Thoracic aorta (tissue), 2 donors: ENCODE measurements at regions not wholly inside any gene's neighbourhood (a gene's known extent, or its start where the extent isn't known, plus 50 kb on each side); places are given as distances from the start of the nearest gene placed in this dataset.

ENCODE experiments used
- ATAC-seq: fragments of 150-250 bp; one replicate; pipeline ENCODE4 v1.8.0; 2017; ENCODE audit warnings: low read depth; ENCODE audit not compliant: insufficient number of reproducible peaks, low FRiP score
- DNase-seq: peaks from one replicate; pipeline ENCODE4 v3.0.0-alpha.2; 2020; ENCODE audit warnings: low spot score
- H3K27ac ChIP-seq, 2 donors: fragments of 200-600 bp; sonication (generic); 1 replicate in 1 of 2; 2 replicates in 1 of 2; pipeline ENCODE4 v1.5.1; 2016; ENCODE audit warnings: mild to moderate bottlenecking in 2 of 2, moderate library complexity in 2 of 2
- H3K27me3 ChIP-seq: fragments of 200-600 bp; sonication (generic); replicated peaks from 2 replicates; pipeline ENCODE4 v1.6.0; 2016; ENCODE audit warnings: mild to moderate bottlenecking; ENCODE audit not compliant: insufficient read depth
- H3K36me3 ChIP-seq: fragments of 200-600 bp; sonication (generic); one replicate; pipeline ENCODE4 v1.5.1; 2016
- H3K4me1 ChIP-seq, 2 donors: fragments of 200-600 bp; sonication (generic); 1 replicate in 1 of 2; 2 replicates in 1 of 2; pipeline versions ENCODE4 v1.5.1 to v1.6.0; 2016; ENCODE audit warnings: low read depth in 2 of 2, mild to moderate bottlenecking in 1 of 2; ENCODE audit not compliant: control insufficient read depth in 1 of 2
- H3K4me3 ChIP-seq: fragments of 200-600 bp; sonication (generic); 2 replicates; pipeline ENCODE4 v1.5.1; 2016; ENCODE audit warnings: mild to moderate bottlenecking
- H3K9me3 ChIP-seq: fragments of 200-600 bp; sonication (generic); 2 replicates; pipeline ENCODE4 v1.5.1; 2016
- CTCF ChIP-seq: fragments of 200-600 bp; sonication (generic); IDR thresholded peaks from one replicate; pipeline ENCODE4 v1.5.1; 2019; ENCODE audit warnings: antibody characterized with exemption

GRCh38 chr10:35696392-35697287, 54.5 kb upstream of the FZD8 start:
- no peaks in the 10 kb centered on the region for H3K27me3 ChIP-seq
- ATAC-seq (no peak), DNase-seq (no peak)
- no peaks in the 10 kb centered on the region for H3K36me3 ChIP-seq
- TF ChIP-seq CTCF, result no peak
- H3K4me1 ChIP-seq, result no peaks in the 10 kb centered on the region
- no peaks in the 10 kb centered on the region for H3K9me3 ChIP-seq
- H3K4me3 ChIP-seq, result no peak overlapping the region
- no peak overlapping the region for H3K27ac ChIP-seq

DNA sequence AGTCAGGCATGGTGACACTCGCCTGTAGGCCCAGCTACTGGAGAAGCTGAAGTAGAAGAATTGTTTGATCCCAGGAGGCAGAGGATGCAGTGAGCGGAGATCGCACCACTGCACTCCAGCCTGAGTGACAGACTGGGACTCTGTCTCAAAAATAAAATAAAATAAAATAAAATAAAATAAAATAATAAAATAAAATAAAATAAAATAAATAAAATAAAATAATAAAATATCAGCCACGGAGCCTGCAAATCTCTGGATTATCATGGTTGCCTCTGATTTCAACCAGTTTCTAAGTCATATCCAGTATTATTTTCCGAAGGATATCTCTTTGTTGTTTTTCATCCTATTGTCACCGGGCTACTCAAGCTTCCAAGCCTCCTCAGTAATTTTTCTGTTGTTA, 51.7 kb upstream of the FZD8 start:
- Histone ChIP-seq H3K4me1 (no peaks in the 10 kb centered on the region), H3K4me3 (no peak overlapping the region), H3K27ac (no peak overlapping the region), H3K9me3 (no peaks in the 10 kb centered on the region), H3K36me3 (no peaks in the 10 kb centered on the region), H3K27me3 (no peaks in the 10 kb centered on the region)
- TF ChIP-seq CTCF, result no peak
- ATAC-seq (no peak), DNase-seq (no peak)
